Chondrocyte (in vitro differentiated cells): ENCODE measurements at regions not wholly inside any gene's neighbourhood (a gene's known extent, or its start where the extent isn't known, plus 50 kb on each side); places are given as distances from the start of the nearest gene placed in this dataset.

Experiments used
- DNase-seq: peaks from one replicate; pipeline ENCODE4 v3.0.0; 2021; ENCODE audit warnings: mixed read lengths, low spot score
- H3K27ac Mint-ChIP-seq: one replicate; pipeline ENCODE4 v1.8.0; 2021; ENCODE audit warnings: mild to moderate bottlenecking, moderate library complexity, mixed read lengths; ENCODE audit not compliant: unreplicated experiment
- H3K27me3 Mint-ChIP-seq: 2 replicates; pipeline ENCODE4 v1.8.0; 2021; ENCODE audit warnings: low read depth, mixed read lengths
- H3K36me3 Mint-ChIP-seq: 2 replicates; pipeline ENCODE4 v1.8.0; 2021; ENCODE audit warnings: low read depth, mixed read lengths
- H3K4me1 Mint-ChIP-seq: 2 replicates; pipeline ENCODE4 v1.8.0; 2021; ENCODE audit warnings: low read depth, mild to moderate bottlenecking, mixed read lengths
- H3K4me3 Mint-ChIP-seq: one replicate; pipeline ENCODE4 v1.8.0; 2021; ENCODE audit warnings: mild to moderate bottlenecking, moderate library complexity, mixed read lengths; ENCODE audit not compliant: unreplicated experiment
- H3K9me3 Mint-ChIP-seq: 2 replicates; pipeline ENCODE4 v1.8.0; 2021; ENCODE audit warnings: low read depth, mixed read lengths
- TF ChIP-seq, protein P1 (sequence below): fragments of 200-600 bp; sonication (generic); IDR thresholded peaks from 2 replicates; pipeline ENCODE4 v1.5.0; 2021; ENCODE audit warnings: antibody characterized with exemption, mild to moderate bottlenecking, moderate library complexity

DNA sequence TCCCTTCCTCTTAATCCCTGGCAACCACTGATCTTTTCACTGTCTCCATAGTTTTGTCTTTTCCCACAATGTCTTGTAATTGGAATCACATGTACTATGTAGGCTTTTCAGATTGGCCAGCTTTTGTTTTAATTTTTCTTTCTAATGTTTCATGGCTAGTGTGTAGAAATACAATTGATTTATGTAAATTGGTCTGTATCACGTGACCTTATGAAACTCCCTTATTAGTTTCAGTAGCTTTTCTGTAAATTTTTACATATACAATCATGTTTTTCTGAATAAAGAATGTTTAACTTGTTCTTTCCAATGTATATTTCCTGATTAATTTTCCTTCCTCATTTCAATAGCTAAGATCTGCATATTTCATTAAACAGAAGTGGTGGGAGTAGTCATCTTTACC is 319.3 kb downstream of the MDFIC start:
- TF ChIP-seq, protein P1, sequence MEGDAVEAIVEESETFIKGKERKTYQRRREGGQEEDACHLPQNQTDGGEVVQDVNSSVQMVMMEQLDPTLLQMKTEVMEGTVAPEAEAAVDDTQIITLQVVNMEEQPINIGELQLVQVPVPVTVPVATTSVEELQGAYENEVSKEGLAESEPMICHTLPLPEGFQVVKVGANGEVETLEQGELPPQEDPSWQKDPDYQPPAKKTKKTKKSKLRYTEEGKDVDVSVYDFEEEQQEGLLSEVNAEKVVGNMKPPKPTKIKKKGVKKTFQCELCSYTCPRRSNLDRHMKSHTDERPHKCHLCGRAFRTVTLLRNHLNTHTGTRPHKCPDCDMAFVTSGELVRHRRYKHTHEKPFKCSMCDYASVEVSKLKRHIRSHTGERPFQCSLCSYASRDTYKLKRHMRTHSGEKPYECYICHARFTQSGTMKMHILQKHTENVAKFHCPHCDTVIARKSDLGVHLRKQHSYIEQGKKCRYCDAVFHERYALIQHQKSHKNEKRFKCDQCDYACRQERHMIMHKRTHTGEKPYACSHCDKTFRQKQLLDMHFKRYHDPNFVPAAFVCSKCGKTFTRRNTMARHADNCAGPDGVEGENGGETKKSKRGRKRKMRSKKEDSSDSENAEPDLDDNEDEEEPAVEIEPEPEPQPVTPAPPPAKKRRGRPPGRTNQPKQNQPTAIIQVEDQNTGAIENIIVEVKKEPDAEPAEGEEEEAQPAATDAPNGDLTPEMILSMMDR = no peak
- Mint-ChIP-seq H3K27ac (no peak overlapping the region), H3K27me3 (no peaks in the 10 kb centered on the region), H3K9me3 (peaks cover 12% of the 10 kb centered on the region), H3K4me1 (no peaks in the 10 kb centered on the region), H3K36me3 (peaks cover 2% of the 10 kb centered on the region), H3K4me3 (no peak overlapping the region)
- DNase-seq = no peak

DNA sequence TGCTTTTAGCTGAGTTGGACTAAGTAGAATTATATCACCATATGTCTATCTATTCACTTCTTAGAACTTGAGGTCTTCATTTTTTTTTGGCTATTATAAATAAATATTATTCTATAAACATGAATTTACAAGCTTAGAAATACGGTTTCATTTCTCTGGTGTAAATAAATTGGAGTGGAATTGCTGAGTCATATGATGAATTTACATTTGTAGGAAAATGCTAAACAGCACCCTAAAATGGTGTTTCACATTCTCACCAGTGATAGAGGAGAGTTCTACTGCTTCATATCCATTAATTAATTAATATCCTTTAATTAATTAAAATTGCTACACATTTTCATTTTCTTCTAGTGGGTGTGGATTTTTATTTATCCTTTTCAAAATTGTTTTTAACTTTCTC is 318.3 kb downstream of the MDFIC start:
- H3K27me3 Mint-ChIP-seq = no peaks in the 10 kb centered on the region
- H3K4me3 Mint-ChIP-seq = no peak overlapping the region
- TF ChIP-seq, protein P1 = no peak
- H3K36me3 Mint-ChIP-seq = peaks cover 2% of the 10 kb centered on the region
- DNase-seq = no peak
- H3K27ac Mint-ChIP-seq = no peak overlapping the region
- no peaks in the 10 kb centered on the region for H3K4me1 Mint-ChIP-seq
- H3K9me3 Mint-ChIP-seq = peaks cover 16% of the 10 kb centered on the region

DNA sequence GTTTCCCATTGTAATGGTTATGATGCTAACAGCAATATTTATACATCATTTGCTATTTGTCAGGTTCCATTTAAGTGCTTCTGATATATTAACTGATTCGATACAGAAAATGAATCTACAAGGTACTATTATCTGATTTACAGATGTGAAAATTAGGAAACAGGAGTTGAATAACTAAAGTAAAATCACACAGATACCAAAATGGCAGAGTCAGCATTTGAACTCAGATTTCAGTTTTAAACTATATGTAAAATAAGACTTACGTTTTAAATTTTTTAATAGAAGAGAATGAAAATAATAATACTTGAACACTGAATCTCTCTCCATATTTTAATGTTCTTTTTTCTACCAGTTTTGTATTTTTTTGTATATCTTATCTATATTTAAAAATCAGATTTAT is 313.2 kb downstream of the MDFIC start:
- H3K27me3 Mint-ChIP-seq = no peaks in the 10 kb centered on the region
- H3K27ac Mint-ChIP-seq = no peak overlapping the region
- no peak overlapping the region for H3K4me3 Mint-ChIP-seq
- peaks cover 7% of the 10 kb centered on the region for H3K9me3 Mint-ChIP-seq
- TF ChIP-seq, protein P1 = no peak
- no peak for DNase-seq
- no peaks in the 10 kb centered on the region for H3K36me3 Mint-ChIP-seq
- peaks cover 9% of the 10 kb centered on the region for H3K4me1 Mint-ChIP-seq

DNA sequence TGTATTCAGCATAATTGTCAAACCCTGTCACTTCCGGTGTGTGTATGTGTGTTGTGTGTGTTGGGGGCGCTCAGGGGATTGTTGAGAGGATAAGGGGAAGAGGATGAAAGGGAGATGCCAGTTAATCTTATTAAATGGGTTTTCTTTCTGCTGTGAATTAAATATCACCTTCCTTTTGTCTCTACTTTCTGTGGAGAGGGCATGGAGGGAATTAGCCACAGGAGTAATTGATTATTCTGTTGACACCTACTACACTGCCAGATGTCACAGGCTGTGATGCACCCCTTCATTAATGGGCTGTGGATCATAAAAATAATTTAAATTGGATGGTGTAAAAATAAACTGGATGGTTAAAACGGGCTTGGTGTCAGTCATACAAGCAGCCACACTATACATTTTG is 311.9 kb downstream of the MDFIC start:
- TF ChIP-seq, protein P1 = no peak
- Mint-ChIP-seq H3K27ac (no peak overlapping the region), H3K4me1 (peaks cover 9% of the 10 kb centered on the region), H3K4me3 (no peak overlapping the region), H3K9me3 (peaks cover 7% of the 10 kb centered on the region), H3K36me3 (no peaks in the 10 kb centered on the region), H3K27me3 (no peaks in the 10 kb centered on the region)
- no peak for DNase-seq

DNA sequence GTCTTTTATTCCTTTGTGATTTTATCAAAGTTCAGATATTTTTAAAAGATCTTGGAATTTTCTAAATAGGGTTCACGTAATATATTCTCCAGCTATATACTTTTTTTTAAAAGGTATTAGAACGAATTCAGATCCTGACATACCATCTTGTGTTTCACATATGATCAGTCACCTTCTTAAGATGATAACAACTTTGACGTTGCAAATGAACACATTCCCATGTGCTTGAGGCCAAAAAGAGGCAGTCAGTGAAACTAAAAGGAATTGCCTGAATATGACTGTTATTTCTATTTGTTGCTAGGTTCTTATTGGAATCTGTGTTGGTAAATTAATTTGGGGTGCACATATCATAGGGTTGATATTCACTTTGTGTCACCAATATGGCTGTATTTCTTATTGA is 310.1 kb downstream of the MDFIC start:
- no peaks in the 10 kb centered on the region for H3K36me3 Mint-ChIP-seq
- no peak for DNase-seq
- peaks cover 9% of the 10 kb centered on the region for H3K4me1 Mint-ChIP-seq
- H3K9me3 Mint-ChIP-seq = peaks cover 7% of the 10 kb centered on the region
- TF ChIP-seq, protein P1 = no peak
- no peak overlapping the region for H3K27ac Mint-ChIP-seq
- no peak overlapping the region for H3K4me3 Mint-ChIP-seq
- H3K27me3 Mint-ChIP-seq = no peaks in the 10 kb centered on the region
